SH-SY5Y (cell line): ENCODE measurements at regions not wholly inside any gene's neighbourhood (a gene's known extent, or its start where the extent isn't known, plus 50 kb on each side); places are given as distances from the start of the nearest gene placed in this dataset.

Source experiments
- GATA2 ChIP-seq: IDR thresholded peaks from 2 replicates; pipeline ENCODE4 v1.6.1; 2011; ENCODE audit warnings: mild to moderate bottlenecking, low read depth, low read length
- GATA3 ChIP-seq: IDR thresholded peaks from 2 replicates; pipeline ENCODE4 v1.6.1; 2011; ENCODE audit warnings: low read depth, mild to moderate bottlenecking, low read length, moderate library complexity

DNA sequence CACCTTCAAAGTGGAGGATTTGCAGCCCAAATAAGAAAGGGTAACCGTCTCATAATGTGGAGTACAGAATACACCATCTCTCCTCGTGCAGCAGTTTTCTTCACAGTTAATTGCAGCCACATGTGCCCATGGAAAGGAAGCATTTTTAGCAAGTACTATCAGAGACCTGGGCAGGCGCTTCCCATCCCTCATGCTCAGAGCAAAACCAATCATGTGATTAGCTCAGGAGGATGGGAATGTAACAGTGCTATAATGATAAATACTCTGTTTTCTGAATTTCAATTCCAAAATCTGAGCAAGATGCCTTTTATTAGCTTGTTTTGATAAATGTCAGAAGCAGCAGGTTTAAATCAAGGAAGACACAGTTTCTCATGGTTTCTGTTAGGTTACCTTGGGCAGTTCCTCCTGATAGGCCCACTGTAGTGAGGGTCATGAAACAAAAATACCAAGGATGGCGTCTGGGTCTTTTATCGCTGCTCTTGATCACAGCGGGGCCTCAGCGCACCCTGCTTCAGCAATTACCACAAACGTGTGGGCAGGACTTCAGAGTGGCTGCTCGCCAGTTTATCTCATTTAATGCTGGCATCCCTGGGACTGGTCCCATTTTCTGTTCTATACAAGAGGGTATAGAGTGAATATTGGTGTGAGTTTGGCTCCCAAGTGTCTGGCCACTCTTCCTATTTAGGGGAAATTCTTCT is 92.6 kb upstream of the VGLL4 start:
- TF ChIP-seq GATA2 (peak; percentile 91), GATA3 (peak; percentile 71)
